ENCODE measurements at regions not wholly inside any gene's neighbourhood (a gene's known extent, or its start where the extent isn't known, plus 50 kb on each side); places are given as distances from the start of the nearest gene placed in this dataset.

GRCh38 chr5:96199713-96200183 is 233.3 kb downstream of the PCSK1 start:
- TF ChIP-seq ZFX (IDR thresholded peaks at IDR 0.05; ENCODE audit: borderline replicate concordance) = no peak
- no peak for TF ChIP-seq CTCF (IDR thresholded peaks at IDR 0.05)

DNA sequence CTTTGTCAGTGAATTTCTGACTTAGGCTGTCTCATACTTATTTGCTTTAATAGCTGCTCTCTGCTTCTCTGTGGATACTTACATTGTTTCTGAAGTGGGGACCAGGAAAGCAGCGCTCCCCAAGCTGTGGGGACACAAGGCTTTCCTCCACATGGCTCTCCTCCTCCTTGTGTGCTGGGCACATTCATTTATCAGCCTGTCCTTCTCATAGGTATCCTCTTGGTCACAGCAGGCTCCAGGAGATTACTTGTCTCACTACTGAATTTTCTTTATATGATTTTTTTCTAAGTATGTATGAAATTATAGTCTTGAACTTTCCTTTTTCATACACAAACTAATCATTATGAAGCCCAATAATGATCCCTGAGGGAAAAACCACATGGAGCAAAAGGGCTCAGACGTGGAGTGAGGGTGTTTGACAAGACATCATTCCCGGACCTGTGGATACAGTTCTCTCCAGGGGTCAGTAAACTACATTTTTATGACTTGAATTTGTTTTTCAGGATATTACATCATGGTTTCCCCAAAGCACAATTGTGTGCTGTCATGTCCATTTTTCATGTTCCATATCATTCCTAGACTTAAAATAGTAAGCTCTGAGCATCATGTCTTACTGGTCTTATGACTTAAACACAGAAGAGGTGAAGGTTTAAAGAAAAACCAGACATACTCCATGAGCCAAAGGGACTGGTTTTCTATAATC is 234.5 kb downstream of the PCSK1 start:
- TF ChIP-seq ZFX (IDR thresholded peaks at IDR 0.05; ENCODE audit: borderline replicate concordance) (no peak), CTCF (IDR thresholded peaks at IDR 0.05) (no peak)
- peak overlapping the region; percentile 94 for H3K27ac ChIP-seq

More at GRCh38 chr5:96199713-96200183, 233.3 kb downstream of the PCSK1 start:
- H3K27ac ChIP-seq = peak overlapping the region; percentile 94

GRCh38 chr5:96197767-96198166 is 235.3 kb downstream of the PCSK1 start:
- peak overlapping the region; percentile 94 for H3K27ac ChIP-seq

- TF ChIP-seq ZFX (IDR thresholded peaks at IDR 0.05; ENCODE audit: borderline replicate concordance) = no peak
- no peak for TF ChIP-seq CTCF (IDR thresholded peaks at IDR 0.05)
- H3K27ac ChIP-seq = peak overlapping the region; percentile 27; the same call in 1 of the 2 replicates
Measured at GRCh38 chr5:96197347-96197746, 235.7 kb upstream of the ELL2 start.

- H3K27ac ChIP-seq = peak overlapping the region; percentile 27
- TF ChIP-seq CTCF (IDR thresholded peaks at IDR 0.05) = no peak
- TF ChIP-seq ZFX (IDR thresholded peaks at IDR 0.05; ENCODE audit: borderline replicate concordance) = no peak
Measured at GRCh38 chr5:96196890-96197289, 235.2 kb upstream of the ELL2 start.

DNA sequence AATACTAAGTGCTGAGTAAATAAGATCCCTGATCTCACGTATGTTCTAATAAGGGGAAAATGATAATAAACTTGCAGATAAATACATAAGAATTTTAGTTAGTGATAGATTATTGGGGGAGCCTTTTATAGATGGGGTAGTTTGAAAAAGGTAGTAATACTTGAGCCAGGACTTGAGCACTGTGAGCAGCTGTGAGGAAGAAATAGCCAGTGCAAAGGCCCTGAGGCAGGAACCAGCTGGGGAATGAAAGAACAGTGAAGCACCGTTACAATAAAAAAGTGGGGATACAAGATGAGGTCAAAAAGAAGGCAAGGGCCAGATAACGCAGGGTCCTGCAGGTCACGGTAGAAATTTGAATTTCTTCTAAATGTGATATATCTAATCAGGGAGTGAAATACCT is 234.8 kb upstream of the ELL2 start:
- TF ChIP-seq CTCF (IDR thresholded peaks at IDR 0.05) (no peak), ZFX (IDR thresholded peaks at IDR 0.05; ENCODE audit: borderline replicate concordance) (no peak)
- H3K27ac ChIP-seq = peak overlapping the region; percentile 27

DNA sequence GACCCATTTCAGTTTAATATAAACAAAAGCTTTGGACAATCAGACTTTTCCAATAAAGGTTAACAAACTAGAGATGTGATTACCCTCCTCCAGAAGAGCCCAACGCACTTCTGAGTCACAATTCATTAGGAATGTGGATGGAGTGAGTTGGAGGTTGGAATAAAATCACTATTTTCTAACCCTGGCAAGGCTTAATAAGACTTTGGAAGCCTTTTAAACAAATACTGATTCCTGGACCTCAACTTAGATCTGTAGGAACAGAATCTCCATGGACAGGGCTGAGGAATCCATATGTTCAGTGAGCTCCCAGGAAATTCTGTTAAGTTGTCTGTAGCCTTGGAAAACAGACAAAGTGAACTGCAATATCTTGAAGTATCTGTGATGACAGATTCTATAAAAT is 233.5 kb upstream of the ELL2 start:
- peak overlapping the region; percentile 27 for H3K27ac ChIP-seq
- TF ChIP-seq ZFX (IDR thresholded peaks at IDR 0.05; ENCODE audit: borderline replicate concordance) (no peak), CTCF (IDR thresholded peaks at IDR 0.05) (no peak)
